HG02759 (cell line): ENCODE measurements at regions not wholly inside any gene's neighbourhood (a gene's known extent, or its start where the extent isn't known, plus 50 kb on each side); places are given as distances from the start of the nearest gene placed in this dataset.
"Not testable (repeated sequence)": the region's sequence is repeated elsewhere in the genome, so short reads cannot be mapped to it uniquely, and the experiment has no call there.

ENCODE experiments used
- ATAC-seq: cut with Tn5 transposase; IDR thresholded peaks from one replicate; pipeline ENCODE4 v1.9.1; 2021; ENCODE audit warnings: mild to moderate bottlenecking, moderate library complexity; ENCODE audit not compliant: unreplicated experiment

- ATAC-seq: no peak
Measured at GRCh38 chr5:104372796-104373195, 810.2 kb upstream of the NUDT12 start.

GRCh38 chr5:104372376-104372775, 809.8 kb upstream of the NUDT12 start:
- ATAC-seq: no peak

- ATAC-seq: no peak
Measured at GRCh38 chr5:104370523-104370922, 807.9 kb upstream of the NUDT12 start.

GRCh38 chr5:104367978-104368377, 805.4 kb upstream of the NUDT12 start:
- no peak for ATAC-seq

- no peak for ATAC-seq
Measured at GRCh38 chr5:104363567-104363966, 801.0 kb upstream of the NUDT12 start.

GRCh38 chr5:104361932-104362331, 799.3 kb upstream of the NUDT12 start:
- ATAC-seq: no peak

GRCh38 chr5:104355350-104355749, 792.8 kb upstream of the NUDT12 start:
- no peak for ATAC-seq

GRCh38 chr5:104353371-104353770, 790.8 kb upstream of the NUDT12 start:
- ATAC-seq: no peak

GRCh38 chr5:104352954-104353353, 790.4 kb upstream of the NUDT12 start:
- no peak for ATAC-seq

GRCh38 chr5:104347119-104347708, 784.6 kb upstream of the NUDT12 start:
- no peak for ATAC-seq

GRCh38 chr5:104345222-104346016, 782.8 kb upstream of the NUDT12 start:
- no peak for ATAC-seq

- ATAC-seq: no peak
Measured at GRCh38 chr5:104344809-104345208, 782.2 kb upstream of the NUDT12 start.

GRCh38 chr5:104327801-104328200, 765.2 kb upstream of the NUDT12 start:
- no peak for ATAC-seq

- no peak for ATAC-seq
Measured at GRCh38 chr5:104326966-104327365, 764.4 kb upstream of the NUDT12 start.

GRCh38 chr5:104325356-104325755, 762.8 kb upstream of the NUDT12 start:
- no peak for ATAC-seq

- ATAC-seq: not testable (repeated sequence)
Measured at GRCh38 chr5:104316676-104317075, 754.1 kb upstream of the NUDT12 start.

GRCh38 chr5:104312481-104312880, 749.9 kb upstream of the NUDT12 start:
- ATAC-seq: no peak

- ATAC-seq: no peak
Measured at GRCh38 chr5:104305602-104306001, 743.0 kb upstream of the NUDT12 start.

GRCh38 chr5:104299998-104300706, 737.6 kb upstream of the NUDT12 start:
- ATAC-seq: no peak

- no peak for ATAC-seq
Measured at GRCh38 chr5:104298518-104298917, 735.9 kb upstream of the NUDT12 start.

GRCh38 chr5:104297076-104297475, 734.5 kb upstream of the NUDT12 start:
- ATAC-seq: no peak

- ATAC-seq: no peak
Measured at GRCh38 chr5:104295991-104296390, 733.4 kb upstream of the NUDT12 start.
